GM23248 (cell line): ENCODE measurements at regions not wholly inside any gene's neighbourhood (a gene's known extent, or its start where the extent isn't known, plus 50 kb on each side); places are given as distances from the start of the nearest gene placed in this dataset.
"Not testable (repeated sequence)": the region's sequence is repeated elsewhere in the genome, so short reads cannot be mapped to it uniquely, and the experiment has no call there.

Source experiments
- DNase-seq: peaks from one replicate; pipeline ENCODE4 v3.0.0-alpha.2; 2015
- H2AFZ ChIP-seq: fragments of 200-600 bp; sonication (generic); 2 replicates; pipeline ENCODE4 v1.6.1; 2016; ENCODE audit warnings: antibody characterized with exemption
- H3F3A ChIP-seq: fragments of 200-600 bp; sonication (generic); 2 replicates; pipeline ENCODE4 v1.6.1; 2016; ENCODE audit warnings: mild to moderate bottlenecking, antibody characterized with exemption, mixed run types; ENCODE audit not compliant: insufficient read depth
- H3K27ac ChIP-seq: fragments of 200-600 bp; sonication (generic); 2 replicates; pipeline ENCODE4 v1.5.1; 2016; ENCODE audit warnings: mild to moderate bottlenecking
- H3K27me3 ChIP-seq: fragments of 200-600 bp; sonication (generic); replicated peaks from 2 replicates; pipeline ENCODE4 v1.6.1; 2016; ENCODE audit warnings: mild to moderate bottlenecking; ENCODE audit not compliant: insufficient read depth
- H3K36me3 ChIP-seq: fragments of 200-600 bp; sonication (generic); 2 replicates; pipeline ENCODE4 v1.6.1; 2016; ENCODE audit warnings: low read depth, mild to moderate bottlenecking
- H3K4me1 ChIP-seq: fragments of 200-600 bp; sonication (generic); 2 replicates; pipeline ENCODE4 v1.6.1; 2016; ENCODE audit warnings: mild to moderate bottlenecking; ENCODE audit not compliant: insufficient read depth
- H3K4me2 ChIP-seq: fragments of 200-600 bp; sonication (generic); one replicate; pipeline ENCODE4 v1.6.1; 2016; ENCODE audit warnings: mild to moderate bottlenecking; ENCODE audit not compliant: unreplicated experiment
- H3K4me3 ChIP-seq: fragments of 200-600 bp; sonication (generic); 2 replicates; pipeline ENCODE4 v1.5.1; 2016; ENCODE audit warnings: mild to moderate bottlenecking
- H3K79me2 ChIP-seq: fragments of 200-600 bp; sonication (generic); 2 replicates; pipeline ENCODE4 v1.6.1; 2016; ENCODE audit warnings: mild to moderate bottlenecking; ENCODE audit not compliant: insufficient read depth
- H3K9ac ChIP-seq: fragments of 200-600 bp; sonication (generic); 2 replicates; pipeline ENCODE4 v1.6.1; 2016; ENCODE audit warnings: mild to moderate bottlenecking
- H3K9me2 ChIP-seq: fragments of 200-600 bp; sonication (generic); 2 replicates; pipeline ENCODE4 v1.6.1; 2016; ENCODE audit warnings: mixed run types, mild to moderate bottlenecking, moderate library complexity; ENCODE audit not compliant: insufficient read depth
- H3K9me3 ChIP-seq: fragments of 200-600 bp; sonication (generic); one replicate; pipeline ENCODE4 v1.6.1; 2017; ENCODE audit warnings: low read depth
- H4K20me1 ChIP-seq: fragments of 200-600 bp; sonication (generic); 2 replicates; pipeline ENCODE4 v1.6.0; 2016; ENCODE audit not compliant: insufficient read depth
- EZH2 ChIP-seq: fragments of 200-600 bp; sonication (generic); IDR thresholded peaks from 2 replicates; pipeline ENCODE4 v1.6.1; 2018; ENCODE audit warnings: antibody characterized with exemption, mild to moderate bottlenecking; ENCODE audit not compliant: insufficient read depth, poor library complexity, severe bottlenecking
- EZH2phosphoT487 ChIP-seq: fragments of 200-600 bp; sonication (generic); IDR thresholded peaks from 2 replicates; pipeline ENCODE4 v1.6.1; 2018; ENCODE audit warnings: antibody characterized with exemption, moderate library complexity, mild to moderate bottlenecking, low read depth; ENCODE audit not compliant: insufficient read depth
- WGBS, 2 experiments: methylation state at CpG; one replicate each; pipeline ENCODE4 v1.1.6; 2015 to 2017; ENCODE audit warnings: low lambda C conversion rate in 2 of 2, low coverage in 1 of 2; ENCODE audit errors: missing lambda C conversion rate in 2 of 2; 5-methylcytosine and 5-hydroxymethylcytosine counted together
- in situ Hi-C: fragments of 300-500 bp; cut with MboI; formaldehyde crosslinking; loops from 2 replicates; pipeline ENCODE4 v1.15.0; 2020

- no peaks in the 10 kb centered on the region for H3K79me2 ChIP-seq
- no peak overlapping the region for H3K4me2 ChIP-seq
- H3K27ac ChIP-seq, result no peak overlapping the region
- peaks cover 3% of the 10 kb centered on the region for H3K9me3 ChIP-seq
- WGBS, 2 experiments, result 10 to 11% methylated on average over 2 of the region's 2 CpGs
- TF ChIP-seq EZH2, result no peak
- no peak for DNase-seq
- H3K4me1 ChIP-seq, result no peaks in the 10 kb centered on the region
- H2AFZ ChIP-seq, result no peak overlapping the region
- H3F3A ChIP-seq, result no peaks in the 10 kb centered on the region
- H4K20me1 ChIP-seq, result no peaks in the 10 kb centered on the region
- no peaks in the 10 kb centered on the region for H3K9me2 ChIP-seq
- H3K27me3 ChIP-seq, result no peaks in the 10 kb centered on the region
- H3K4me3 ChIP-seq, result no peak overlapping the region
- no peaks in the 10 kb centered on the region for H3K36me3 ChIP-seq
- no peak overlapping the region for H3K9ac ChIP-seq
- in situ Hi-C loops, result no loop called here
These were observed 191.3 kb upstream of the KCNJ3 start for GRCh38 chr2:154507186-154507585.

- no peak overlapping the region for H2AFZ ChIP-seq
- H3K79me2 ChIP-seq, result no peaks in the 10 kb centered on the region
- DNase-seq, result no peak
- no peak overlapping the region for H3K4me2 ChIP-seq
- H3K27ac ChIP-seq, result no peak overlapping the region
- H3K36me3 ChIP-seq, result no peaks in the 10 kb centered on the region
- H3F3A ChIP-seq, result no peaks in the 10 kb centered on the region
- TF ChIP-seq EZH2phosphoT487 (no peak), EZH2 (no peak)
- H3K9me3 ChIP-seq, result no peaks in the 10 kb centered on the region
- no peak overlapping the region for H3K9ac ChIP-seq
- H3K27me3 ChIP-seq, result no peaks in the 10 kb centered on the region
- no peaks in the 10 kb centered on the region for H3K4me1 ChIP-seq
- no peaks in the 10 kb centered on the region for H4K20me1 ChIP-seq
- H3K4me3 ChIP-seq, result no peak overlapping the region
- H3K9me2 ChIP-seq, result no peaks in the 10 kb centered on the region
- in situ Hi-C loops, result no loop called here
- 14 to 39% methylated on average over 1 of the region's 1 CpG for WGBS, 2 experiments
These were observed 179.6 kb upstream of the KCNJ3 start for GRCh38 chr2:154518872-154519271.

GRCh38 chr2:154520951-154521350 lies 177.5 kb upstream of the KCNJ3 start:
- H3K4me2 ChIP-seq, H3F3A ChIP-seq, H3K27me3 ChIP-seq, H2AFZ ChIP-seq, H3K4me3 ChIP-seq, H3K9me2 ChIP-seq, H3K4me1 ChIP-seq, H4K20me1 ChIP-seq, H3K9ac ChIP-seq, H3K79me2 ChIP-seq, in situ Hi-C loops, H3K36me3 ChIP-seq, H3K27ac ChIP-seq, DNase-seq, H3K9me3 ChIP-seq: not testable (repeated sequence)
- 23 to 24% methylated on average over 4 of the region's 4 CpGs for WGBS, 2 experiments

GRCh38 chr2:154526234-154526633 lies 172.3 kb upstream of the KCNJ3 start:
- Histone ChIP-seq H3K9me2 (no peaks in the 10 kb centered on the region), H3K4me3 (no peak overlapping the region), H3K4me2 (no peak overlapping the region), H3K36me3 (no peaks in the 10 kb centered on the region), H3K9ac (no peak overlapping the region), H3K79me2 (no peaks in the 10 kb centered on the region), H3K27ac (no peak overlapping the region), H2AFZ (no peak overlapping the region), H3K27me3 (no peaks in the 10 kb centered on the region), H4K20me1 (no peaks in the 10 kb centered on the region), H3K4me1 (no peaks in the 10 kb centered on the region), H3F3A (no peaks in the 10 kb centered on the region), H3K9me3 (peaks cover 8% of the 10 kb centered on the region)
- no peak for TF ChIP-seq EZH2phosphoT487
- TF ChIP-seq EZH2, result no peak
- DNase-seq, result no peak
- in situ Hi-C loops, result no loop called here
- 10% methylated on average over 2 of the region's 2 CpGs for WGBS, 2 experiments

- Histone ChIP-seq H3K27ac (no peak overlapping the region), H3K36me3 (no peaks in the 10 kb centered on the region), H3K4me1 (no peaks in the 10 kb centered on the region), H3K9ac (no peak overlapping the region), H3K9me3 (peaks cover 8% of the 10 kb centered on the region), H3K9me2 (no peaks in the 10 kb centered on the region), H3K4me2 (no peak overlapping the region), H2AFZ (no peak overlapping the region), H3K27me3 (no peaks in the 10 kb centered on the region), H4K20me1 (no peaks in the 10 kb centered on the region), H3K79me2 (no peaks in the 10 kb centered on the region), H3K4me3 (no peak overlapping the region), H3F3A (no peaks in the 10 kb centered on the region)
- DNase-seq, result no peak
- no peak for TF ChIP-seq EZH2
- TF ChIP-seq EZH2phosphoT487, result no peak
- 9 to 16% methylated on average over 5 of the region's 5 CpGs for WGBS, 2 experiments
- in situ Hi-C loops, result no loop called here
These were observed 170.5 kb upstream of the KCNJ3 start for GRCh38 chr2:154527962-154528361.
